ENCODE measurements at regions not wholly inside any gene's neighbourhood (a gene's known extent, or its start where the extent isn't known, plus 50 kb on each side); places are given as distances from the start of the nearest gene placed in this dataset.

DNA sequence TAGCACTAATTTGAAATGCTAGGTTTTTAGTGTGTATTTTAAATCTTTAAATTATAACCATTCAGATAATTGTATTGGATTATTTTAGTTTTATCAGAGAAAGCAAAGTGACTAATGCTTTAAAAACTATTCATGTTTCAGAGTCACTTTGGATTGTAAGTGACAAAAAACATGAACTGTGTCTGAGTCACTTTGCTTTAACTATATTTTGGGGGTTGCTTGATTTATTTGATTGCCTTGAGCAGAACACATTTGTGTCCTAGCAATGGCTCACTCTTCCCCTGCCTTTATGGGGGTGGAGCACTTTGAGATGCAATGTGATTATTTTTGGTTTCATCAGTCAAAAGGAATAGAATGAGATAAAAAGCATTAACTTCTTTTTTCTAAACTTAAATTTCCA, 188.4 kb upstream of the ARX start:
- TF ChIP-seq, protein P1, sequence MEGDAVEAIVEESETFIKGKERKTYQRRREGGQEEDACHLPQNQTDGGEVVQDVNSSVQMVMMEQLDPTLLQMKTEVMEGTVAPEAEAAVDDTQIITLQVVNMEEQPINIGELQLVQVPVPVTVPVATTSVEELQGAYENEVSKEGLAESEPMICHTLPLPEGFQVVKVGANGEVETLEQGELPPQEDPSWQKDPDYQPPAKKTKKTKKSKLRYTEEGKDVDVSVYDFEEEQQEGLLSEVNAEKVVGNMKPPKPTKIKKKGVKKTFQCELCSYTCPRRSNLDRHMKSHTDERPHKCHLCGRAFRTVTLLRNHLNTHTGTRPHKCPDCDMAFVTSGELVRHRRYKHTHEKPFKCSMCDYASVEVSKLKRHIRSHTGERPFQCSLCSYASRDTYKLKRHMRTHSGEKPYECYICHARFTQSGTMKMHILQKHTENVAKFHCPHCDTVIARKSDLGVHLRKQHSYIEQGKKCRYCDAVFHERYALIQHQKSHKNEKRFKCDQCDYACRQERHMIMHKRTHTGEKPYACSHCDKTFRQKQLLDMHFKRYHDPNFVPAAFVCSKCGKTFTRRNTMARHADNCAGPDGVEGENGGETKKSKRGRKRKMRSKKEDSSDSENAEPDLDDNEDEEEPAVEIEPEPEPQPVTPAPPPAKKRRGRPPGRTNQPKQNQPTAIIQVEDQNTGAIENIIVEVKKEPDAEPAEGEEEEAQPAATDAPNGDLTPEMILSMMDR (IDR thresholded peaks at IDR 0.05): no peak
- TF ChIP-seq POLR2A (IDR thresholded peaks at IDR 0.05): no peak

Measured in breast epithelium (tissue), 3 donors.